ENCODE measurements at regions not wholly inside any gene's neighbourhood (a gene's known extent, or its start where the extent isn't known, plus 50 kb on each side); places are given as distances from the start of the nearest gene placed in this dataset.

DNA sequence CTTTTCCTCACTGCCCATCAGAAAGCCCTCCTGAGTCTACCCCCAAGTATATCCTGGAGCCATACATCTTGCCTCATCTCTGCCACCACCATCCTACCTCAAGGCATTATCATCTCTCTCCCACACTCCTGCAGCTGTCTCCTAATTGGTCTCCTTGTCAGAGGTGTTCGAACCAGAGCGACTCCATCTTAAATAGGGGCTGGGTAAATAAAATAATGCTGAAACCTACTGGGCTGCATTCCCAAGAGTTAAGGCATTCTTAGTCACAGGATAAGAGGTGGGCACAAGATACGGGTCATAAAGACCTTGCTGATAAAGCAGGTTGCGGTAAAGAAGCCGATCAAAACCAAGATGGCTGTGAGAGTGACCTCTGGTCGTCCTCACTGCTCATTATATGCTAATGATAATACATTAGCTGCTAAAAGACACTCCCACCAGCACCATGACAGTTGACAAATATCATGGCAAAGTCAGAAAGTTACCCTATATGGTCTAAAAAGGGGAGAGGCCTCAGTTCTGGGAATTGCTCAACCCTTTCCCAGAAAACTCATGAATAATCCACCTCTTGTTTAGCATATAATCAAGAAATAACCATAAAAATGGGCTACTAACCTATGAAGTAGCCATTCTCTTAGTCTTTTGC is 97.0 kb upstream of the C16orf82 start (continued):
- TF ChIP-seq MYNN (IDR thresholded peaks at IDR 0.05) (no peak), MYNN (CRISPR knock-in tag; IDR thresholded peaks at IDR 0.05) (no peak), CCNT2 (IDR thresholded peaks at IDR 0.05; ENCODE audit: borderline replicate concordance, extremely low read depth, insufficient read length, low read depth, low read length) (no peak), SMARCA4 (IDR thresholded peaks at IDR 0.05) (no peak), KAT2B (IDR thresholded peaks at IDR 0.05; ENCODE audit: low read depth, low read length) (no peak), CCAR2 (IDR thresholded peaks at IDR 0.05; ENCODE audit: low read depth, low read length) (no peak), ZNF143 (CRISPR knock-in tag; IDR thresholded peaks at IDR 0.05) (no peak), POLR3A (IDR thresholded peaks at IDR 0.05; ENCODE audit: borderline replicate concordance, extremely low read depth, insufficient read depth, insufficient read length) (no peak), ETS2 (tag; IDR thresholded peaks at IDR 0.05; ENCODE audit: borderline replicate concordance, poor library complexity, severe bottlenecking) (peak; percentile 74), ZBTB7A (IDR thresholded peaks at IDR 0.05; ENCODE audit: borderline replicate concordance, control insufficient read depth, low read depth, low read length) (no peak), MTA3 (IDR thresholded peaks at IDR 0.05; ENCODE audit: borderline replicate concordance) (no peak), TEAD1 (CRISPR knock-in tag; IDR thresholded peaks at IDR 0.05) (peak in 1 of 2 experiments; percentile 94; a peak in 2 of 4 replicates), ZNF232 (CRISPR knock-in tag; IDR thresholded peaks at IDR 0.05) (no peak), NR2C1 (IDR thresholded peaks at IDR 0.05) (no peak), NR2C1 (tag; IDR thresholded peaks at IDR 0.05) (peak; percentile 90), FOXJ2 (tag; IDR thresholded peaks at IDR 0.05) (no peak), NFE2L1 (tag; IDR thresholded peaks at IDR 0.05; ENCODE audit: borderline replicate concordance, low read depth) (peak; percentile 92), TBL1XR1 (IDR thresholded peaks at IDR 0.05; ENCODE audit: low read length in 2 of 2) (no peak), FOXK2 (conservative IDR thresholded peaks at IDR 0.05 in 1 of 2, IDR thresholded peaks at IDR 0.05 in 1 of 2; ENCODE audit: low read depth in 2 of 2) (no peak), ZNF717 (CRISPR knock-in tag; IDR thresholded peaks at IDR 0.05) (no peak), EZH2 (IDR thresholded peaks at IDR 0.05; ENCODE audit: borderline replicate concordance, low read depth, low read length) (no peak), SLC30A9 (CRISPR knock-in tag; IDR thresholded peaks at IDR 0.05) (no peak)
- TF ChIP-seq, protein P1, sequence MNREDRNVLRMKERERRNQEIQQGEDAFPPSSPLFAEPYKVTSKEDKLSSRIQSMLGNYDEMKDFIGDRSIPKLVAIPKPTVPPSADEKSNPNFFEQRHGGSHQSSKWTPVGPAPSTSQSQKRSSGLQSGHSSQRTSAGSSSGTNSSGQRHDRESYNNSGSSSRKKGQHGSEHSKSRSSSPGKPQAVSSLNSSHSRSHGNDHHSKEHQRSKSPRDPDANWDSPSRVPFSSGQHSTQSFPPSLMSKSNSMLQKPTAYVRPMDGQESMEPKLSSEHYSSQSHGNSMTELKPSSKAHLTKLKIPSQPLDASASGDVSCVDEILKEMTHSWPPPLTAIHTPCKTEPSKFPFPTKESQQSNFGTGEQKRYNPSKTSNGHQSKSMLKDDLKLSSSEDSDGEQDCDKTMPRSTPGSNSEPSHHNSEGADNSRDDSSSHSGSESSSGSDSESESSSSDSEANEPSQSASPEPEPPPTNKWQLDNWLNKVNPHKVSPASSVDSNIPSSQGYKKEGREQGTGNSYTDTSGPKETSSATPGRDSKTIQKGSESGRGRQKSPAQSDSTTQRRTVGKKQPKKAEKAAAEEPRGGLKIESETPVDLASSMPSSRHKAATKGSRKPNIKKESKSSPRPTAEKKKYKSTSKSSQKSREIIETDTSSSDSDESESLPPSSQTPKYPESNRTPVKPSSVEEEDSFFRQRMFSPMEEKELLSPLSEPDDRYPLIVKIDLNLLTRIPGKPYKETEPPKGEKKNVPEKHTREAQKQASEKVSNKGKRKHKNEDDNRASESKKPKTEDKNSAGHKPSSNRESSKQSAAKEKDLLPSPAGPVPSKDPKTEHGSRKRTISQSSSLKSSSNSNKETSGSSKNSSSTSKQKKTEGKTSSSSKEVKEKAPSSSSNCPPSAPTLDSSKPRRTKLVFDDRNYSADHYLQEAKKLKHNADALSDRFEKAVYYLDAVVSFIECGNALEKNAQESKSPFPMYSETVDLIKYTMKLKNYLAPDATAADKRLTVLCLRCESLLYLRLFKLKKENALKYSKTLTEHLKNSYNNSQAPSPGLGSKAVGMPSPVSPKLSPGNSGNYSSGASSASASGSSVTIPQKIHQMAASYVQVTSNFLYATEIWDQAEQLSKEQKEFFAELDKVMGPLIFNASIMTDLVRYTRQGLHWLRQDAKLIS (CRISPR knock-in tag; IDR thresholded peaks at IDR 0.05) = no peak
- TF ChIP-seq, protein P2, sequence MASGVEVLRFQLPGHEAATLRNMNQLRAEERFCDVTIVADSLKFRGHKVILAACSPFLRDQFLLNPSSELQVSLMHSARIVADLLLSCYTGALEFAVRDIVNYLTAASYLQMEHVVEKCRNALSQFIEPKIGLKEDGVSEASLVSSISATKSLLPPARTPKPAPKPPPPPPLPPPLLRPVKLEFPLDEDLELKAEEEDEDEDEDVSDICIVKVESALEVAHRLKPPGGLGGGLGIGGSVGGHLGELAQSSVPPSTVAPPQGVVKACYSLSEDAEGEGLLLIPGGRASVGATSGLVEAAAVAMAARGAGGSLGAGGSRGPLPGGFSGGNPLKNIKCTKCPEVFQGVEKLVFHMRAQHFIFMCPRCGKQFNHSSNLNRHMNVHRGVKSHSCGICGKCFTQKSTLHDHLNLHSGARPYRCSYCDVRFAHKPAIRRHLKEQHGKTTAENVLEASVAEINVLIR (CRISPR knock-in tag; IDR thresholded peaks at IDR 0.05) = no peak
- TF ChIP-seq, protein P3, sequence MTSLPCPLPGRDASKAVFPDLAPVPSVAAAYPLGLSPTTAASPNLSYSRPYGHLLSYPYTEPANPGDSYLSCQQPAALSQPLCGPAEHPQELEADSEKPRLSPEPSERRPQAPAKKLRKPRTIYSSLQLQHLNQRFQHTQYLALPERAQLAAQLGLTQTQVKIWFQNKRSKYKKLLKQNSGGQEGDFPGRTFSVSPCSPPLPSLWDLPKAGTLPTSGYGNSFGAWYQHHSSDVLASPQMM (CRISPR knock-in tag; IDR thresholded peaks at IDR 0.05) = no peak
